WTC11 (cell line): ENCODE measurements at regions not wholly inside any gene's neighbourhood (a gene's known extent, or its start where the extent isn't known, plus 50 kb on each side); places are given as distances from the start of the nearest gene placed in this dataset.

Experiments used
- ATAC-seq: fragments of 200-7000 bp; cut with Tn5 transposase; 2 replicates; pipeline ENCODE4 v1.10.0; 2021; ENCODE audit warnings: mild to moderate bottlenecking, moderate library complexity
- CTCF ChIA-PET: fragments of 300-600 bp; sonication (Branson Sonifier 250); formaldehyde crosslinking; loops from one replicate; lab custom pipeline; 2021; ENCODE audit warnings: antibody characterized with exemption; lab: Charles Lee
- POLR2A ChIA-PET: fragments of 350-600 bp; sonication (Branson Sonifier 250); formaldehyde crosslinking; loops from one replicate; lab custom pipeline; 2021; ENCODE audit warnings: antibody characterized with exemption; lab: Charles Lee
- DNase-seq: peaks from one replicate; pipeline ENCODE4 v3.0.0; 2021; ENCODE audit warnings: low spot score
- H3K27ac Mint-ChIP-seq: 2 replicates; pipeline ENCODE4 v1.8.0; 2021; ENCODE audit warnings: mixed read lengths
- H3K27me3 Mint-ChIP-seq: 2 replicates; pipeline ENCODE4 v1.8.0; 2021; ENCODE audit warnings: low read depth, mild to moderate bottlenecking, moderate library complexity, mixed read lengths
- H3K36me3 Mint-ChIP-seq: 2 replicates; pipeline ENCODE4 v1.8.0; 2021; ENCODE audit warnings: mixed read lengths
- H3K4me1 Mint-ChIP-seq: 2 replicates; pipeline ENCODE4 v1.8.0; 2022; ENCODE audit warnings: mixed read lengths
- H3K4me3 Mint-ChIP-seq: 2 replicates; pipeline ENCODE4 v1.8.0; 2021; ENCODE audit warnings: mild to moderate bottlenecking, moderate library complexity, mixed read lengths
- H3K9me3 Mint-ChIP-seq: 2 replicates; pipeline ENCODE4 v1.8.0; 2021; ENCODE audit warnings: mixed read lengths
- CBFB ChIP-seq: sonication (generic); formaldehyde crosslinking; IDR thresholded peaks from 2 replicates; pipeline ENCODE4 v1.8.1; 2022; ENCODE audit warnings: mild to moderate bottlenecking, low read depth, missing genetic modification reagents
- CREM ChIP-seq: sonication (generic); formaldehyde crosslinking; IDR thresholded peaks from 2 replicates; pipeline ENCODE4 v1.8.1; 2022; ENCODE audit warnings: mild to moderate bottlenecking, missing genetic modification reagents, moderate library complexity
- FOXK1 ChIP-seq: sonication (generic); formaldehyde crosslinking; IDR thresholded peaks from 2 replicates; pipeline ENCODE4 v1.8.0; 2022; ENCODE audit warnings: mild to moderate bottlenecking, moderate library complexity, missing genetic modification reagents
- FOXP1 ChIP-seq: sonication (generic); formaldehyde crosslinking; IDR thresholded peaks from 2 replicates; pipeline ENCODE4 v1.8.0; 2022; ENCODE audit warnings: missing genetic modification reagents, mild to moderate bottlenecking, moderate library complexity, borderline replicate concordance
- GRHL2 ChIP-seq: fragments of 250-450 bp; sonication (Bioruptor Pico); IDR thresholded peaks from 2 replicates; pipeline ENCODE4 v1.8.0; 2022; ENCODE audit warnings: mild to moderate bottlenecking, moderate library complexity; ENCODE audit not compliant: insufficient replicate concordance, severe bottlenecking
- JAZF1 ChIP-seq: fragments of 250-450 bp; sonication (Bioruptor Pico); IDR thresholded peaks from 2 replicates; pipeline ENCODE4 v1.9.0; 2021; ENCODE audit warnings: moderate library complexity, mild to moderate bottlenecking, inconsistent platforms
- JUN ChIP-seq: sonication (generic); formaldehyde crosslinking; IDR thresholded peaks from 2 replicates; pipeline ENCODE4 v1.8.0; 2023; ENCODE audit warnings: mild to moderate bottlenecking, missing genetic modification reagents
- OVOL2 ChIP-seq: fragments of 250-450 bp; sonication (Bioruptor Pico); IDR thresholded peaks from 2 replicates; pipeline ENCODE4 v1.9.0; 2021; ENCODE audit warnings: mild to moderate bottlenecking, borderline replicate concordance
- RORB ChIP-seq: fragments of 250-450 bp; sonication (Bioruptor Pico); IDR thresholded peaks from 2 replicates; pipeline ENCODE4 v1.9.0; 2021; ENCODE audit warnings: mild to moderate bottlenecking
- TEAD4 ChIP-seq: sonication (generic); formaldehyde crosslinking; IDR thresholded peaks from 2 replicates; pipeline ENCODE4 v1.8.0; 2022; ENCODE audit warnings: mild to moderate bottlenecking, missing genetic modification reagents
- ZNF423 ChIP-seq: fragments of 250-450 bp; sonication (Bioruptor Pico); IDR thresholded peaks from 2 replicates; pipeline ENCODE4 v2.1.2; 2022; ENCODE audit warnings: mild to moderate bottlenecking, moderate library complexity
- ZNF671 ChIP-seq: fragments of 250-450 bp; sonication (Bioruptor Pico); IDR thresholded peaks from 2 replicates; pipeline ENCODE4 v1.8.0; 2021; ENCODE audit warnings: mild to moderate bottlenecking
- TF ChIP-seq, protein P1 (sequence below): sonication (generic); formaldehyde crosslinking; IDR thresholded peaks from 2 replicates; pipeline ENCODE4 v1.8.1; 2023; ENCODE audit warnings: mild to moderate bottlenecking, missing genetic modification reagents, moderate library complexity
- TF ChIP-seq, protein P2 (sequence below): sonication (generic); formaldehyde crosslinking; IDR thresholded peaks from 2 replicates; pipeline ENCODE4 v1.8.1; 2023; ENCODE audit warnings: mild to moderate bottlenecking, moderate library complexity, missing genetic modification reagents
- TF ChIP-seq, protein P3 (sequence below): sonication (generic); formaldehyde crosslinking; IDR thresholded peaks from 2 replicates; pipeline ENCODE4 v1.8.1; 2023; ENCODE audit warnings: mild to moderate bottlenecking, missing genetic modification reagents
- TF ChIP-seq, protein P4 (sequence below): fragments of 250-450 bp; sonication (Bioruptor Pico); IDR thresholded peaks from 2 replicates; pipeline ENCODE4 v1.8.0; 2021; ENCODE audit warnings: mild to moderate bottlenecking
- TF ChIP-seq, protein P5 (sequence below): sonication (generic); formaldehyde crosslinking; IDR thresholded peaks from 2 replicates; pipeline ENCODE4 v1.8.1; 2023; ENCODE audit warnings: mild to moderate bottlenecking, missing genetic modification reagents, moderate library complexity
- TF ChIP-seq, protein P6 (sequence below): sonication (generic); formaldehyde crosslinking; IDR thresholded peaks from 2 replicates; pipeline ENCODE4 v1.8.0; 2022; ENCODE audit warnings: mild to moderate bottlenecking, missing genetic modification reagents
- TF ChIP-seq, protein P7 (sequence below): sonication (generic); formaldehyde crosslinking; IDR thresholded peaks from 2 replicates; pipeline ENCODE4 v1.8.1; 2022; ENCODE audit warnings: mild to moderate bottlenecking, moderate library complexity, missing genetic modification reagents
- TF ChIP-seq, protein P8 (sequence below): sonication (generic); formaldehyde crosslinking; conservative IDR thresholded peaks from 2 replicates; pipeline ENCODE4 v1.8.1; 2023; ENCODE audit warnings: mild to moderate bottlenecking, low read depth, missing genetic modification reagents, moderate library complexity
- TF ChIP-seq, protein P9 (sequence below): fragments of 200-600 bp; IDR thresholded peaks from 2 replicates; pipeline ENCODE4 v1.8.0; 2022; ENCODE audit warnings: antibody characterized with exemption

DNA sequence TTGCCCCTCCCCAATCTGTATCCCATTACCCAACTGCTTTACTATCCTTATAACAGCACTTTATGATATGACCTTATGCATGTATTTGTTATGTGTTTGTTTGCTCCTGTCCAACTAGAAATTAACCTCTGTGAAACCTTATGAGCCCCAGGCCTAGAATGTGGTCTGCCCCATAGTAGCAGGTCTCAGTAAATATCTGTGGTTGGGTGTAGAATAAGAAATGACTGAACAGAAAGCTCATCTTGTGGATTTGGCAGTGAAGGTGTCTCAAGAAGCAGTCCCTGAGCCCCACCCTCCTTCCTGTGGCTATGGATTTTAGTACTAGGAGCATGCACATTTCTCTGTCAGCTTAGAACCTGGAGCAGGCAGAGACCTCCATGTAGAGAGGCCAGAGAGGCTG lies 229.0 kb upstream of the LCORL start:
- Mint-ChIP-seq H3K9me3 (peaks cover 15% of the 10 kb centered on the region), H3K27me3 (no peaks in the 10 kb centered on the region; the same call in 1 of the 2 replicates)
- no peak for DNase-seq
- TF ChIP-seq JAZF1 (CRISPR knock-in tag) (no peak), JUN (no peak), RORB (CRISPR knock-in tag) (no peak), TEAD4 (CRISPR knock-in tag) (no peak), ZNF423 (CRISPR knock-in tag) (no peak), GRHL2 (CRISPR knock-in tag) (no peak), CREM (no peak), FOXK1 (CRISPR knock-in tag) (no peak), ZNF671 (CRISPR knock-in tag) (no peak), OVOL2 (CRISPR knock-in tag) (no peak)
- TF ChIP-seq, protein P1, sequence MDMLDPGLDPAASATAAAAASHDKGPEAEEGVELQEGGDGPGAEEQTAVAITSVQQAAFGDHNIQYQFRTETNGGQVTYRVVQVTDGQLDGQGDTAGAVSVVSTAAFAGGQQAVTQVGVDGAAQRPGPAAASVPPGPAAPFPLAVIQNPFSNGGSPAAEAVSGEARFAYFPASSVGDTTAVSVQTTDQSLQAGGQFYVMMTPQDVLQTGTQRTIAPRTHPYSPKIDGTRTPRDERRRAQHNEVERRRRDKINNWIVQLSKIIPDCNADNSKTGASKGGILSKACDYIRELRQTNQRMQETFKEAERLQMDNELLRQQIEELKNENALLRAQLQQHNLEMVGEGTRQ (CRISPR knock-in tag) = no peak
- TF ChIP-seq, protein P2, sequence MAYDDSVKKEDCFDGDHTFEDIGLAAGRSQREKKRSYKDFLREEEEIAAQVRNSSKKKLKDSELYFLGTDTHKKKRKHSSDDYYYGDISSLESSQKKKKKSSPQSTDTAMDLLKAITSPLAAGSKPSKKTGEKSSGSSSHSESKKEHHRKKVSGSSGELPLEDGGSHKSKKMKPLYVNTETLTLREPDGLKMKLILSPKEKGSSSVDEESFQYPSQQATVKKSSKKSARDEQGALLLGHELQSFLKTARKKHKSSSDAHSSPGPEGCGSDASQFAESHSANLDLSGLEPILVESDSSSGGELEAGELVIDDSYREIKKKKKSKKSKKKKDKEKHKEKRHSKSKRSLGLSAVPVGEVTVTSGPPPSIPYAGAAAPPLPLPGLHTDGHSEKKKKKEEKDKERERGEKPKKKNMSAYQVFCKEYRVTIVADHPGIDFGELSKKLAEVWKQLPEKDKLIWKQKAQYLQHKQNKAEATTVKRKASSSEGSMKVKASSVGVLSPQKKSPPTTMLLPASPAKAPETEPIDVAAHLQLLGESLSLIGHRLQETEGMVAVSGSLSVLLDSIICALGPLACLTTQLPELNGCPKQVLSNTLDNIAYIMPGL = no peak
- TF ChIP-seq, protein P3, sequence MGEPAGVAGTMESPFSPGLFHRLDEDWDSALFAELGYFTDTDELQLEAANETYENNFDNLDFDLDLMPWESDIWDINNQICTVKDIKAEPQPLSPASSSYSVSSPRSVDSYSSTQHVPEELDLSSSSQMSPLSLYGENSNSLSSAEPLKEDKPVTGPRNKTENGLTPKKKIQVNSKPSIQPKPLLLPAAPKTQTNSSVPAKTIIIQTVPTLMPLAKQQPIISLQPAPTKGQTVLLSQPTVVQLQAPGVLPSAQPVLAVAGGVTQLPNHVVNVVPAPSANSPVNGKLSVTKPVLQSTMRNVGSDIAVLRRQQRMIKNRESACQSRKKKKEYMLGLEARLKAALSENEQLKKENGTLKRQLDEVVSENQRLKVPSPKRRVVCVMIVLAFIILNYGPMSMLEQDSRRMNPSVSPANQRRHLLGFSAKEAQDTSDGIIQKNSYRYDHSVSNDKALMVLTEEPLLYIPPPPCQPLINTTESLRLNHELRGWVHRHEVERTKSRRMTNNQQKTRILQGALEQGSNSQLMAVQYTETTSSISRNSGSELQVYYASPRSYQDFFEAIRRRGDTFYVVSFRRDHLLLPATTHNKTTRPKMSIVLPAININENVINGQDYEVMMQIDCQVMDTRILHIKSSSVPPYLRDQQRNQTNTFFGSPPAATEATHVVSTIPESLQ (CRISPR knock-in tag) = no peak
- TF ChIP-seq, protein P4, sequence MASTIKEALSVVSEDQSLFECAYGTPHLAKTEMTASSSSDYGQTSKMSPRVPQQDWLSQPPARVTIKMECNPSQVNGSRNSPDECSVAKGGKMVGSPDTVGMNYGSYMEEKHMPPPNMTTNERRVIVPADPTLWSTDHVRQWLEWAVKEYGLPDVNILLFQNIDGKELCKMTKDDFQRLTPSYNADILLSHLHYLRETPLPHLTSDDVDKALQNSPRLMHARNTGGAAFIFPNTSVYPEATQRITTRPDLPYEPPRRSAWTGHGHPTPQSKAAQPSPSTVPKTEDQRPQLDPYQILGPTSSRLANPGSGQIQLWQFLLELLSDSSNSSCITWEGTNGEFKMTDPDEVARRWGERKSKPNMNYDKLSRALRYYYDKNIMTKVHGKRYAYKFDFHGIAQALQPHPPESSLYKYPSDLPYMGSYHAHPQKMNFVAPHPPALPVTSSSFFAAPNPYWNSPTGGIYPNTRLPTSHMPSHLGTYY (CRISPR knock-in tag) = no peak
- TF ChIP-seq, protein P5, sequence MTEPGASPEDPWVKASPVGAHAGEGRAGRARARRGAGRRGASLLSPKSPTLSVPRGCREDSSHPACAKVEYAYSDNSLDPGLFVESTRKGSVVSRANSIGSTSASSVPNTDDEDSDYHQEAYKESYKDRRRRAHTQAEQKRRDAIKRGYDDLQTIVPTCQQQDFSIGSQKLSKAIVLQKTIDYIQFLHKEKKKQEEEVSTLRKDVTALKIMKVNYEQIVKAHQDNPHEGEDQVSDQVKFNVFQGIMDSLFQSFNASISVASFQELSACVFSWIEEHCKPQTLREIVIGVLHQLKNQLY (CRISPR knock-in tag) = no peak
- TF ChIP-seq, protein P6, sequence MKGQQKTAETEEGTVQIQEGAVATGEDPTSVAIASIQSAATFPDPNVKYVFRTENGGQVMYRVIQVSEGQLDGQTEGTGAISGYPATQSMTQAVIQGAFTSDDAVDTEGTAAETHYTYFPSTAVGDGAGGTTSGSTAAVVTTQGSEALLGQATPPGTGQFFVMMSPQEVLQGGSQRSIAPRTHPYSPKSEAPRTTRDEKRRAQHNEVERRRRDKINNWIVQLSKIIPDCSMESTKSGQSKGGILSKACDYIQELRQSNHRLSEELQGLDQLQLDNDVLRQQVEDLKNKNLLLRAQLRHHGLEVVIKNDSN (CRISPR knock-in tag) = no peak
- TF ChIP-seq, all 79 proteins: peak for 0
- Mint-ChIP-seq H3K36me3 (no peaks in the 10 kb centered on the region), H3K27ac (no peak overlapping the region), H3K4me3 (no peak overlapping the region), H3K4me1 (no peaks in the 10 kb centered on the region)
- CTCF ChIA-PET = no interaction called here
- ATAC-seq = no peak
- POLR2A ChIA-PET = no interaction called here

DNA sequence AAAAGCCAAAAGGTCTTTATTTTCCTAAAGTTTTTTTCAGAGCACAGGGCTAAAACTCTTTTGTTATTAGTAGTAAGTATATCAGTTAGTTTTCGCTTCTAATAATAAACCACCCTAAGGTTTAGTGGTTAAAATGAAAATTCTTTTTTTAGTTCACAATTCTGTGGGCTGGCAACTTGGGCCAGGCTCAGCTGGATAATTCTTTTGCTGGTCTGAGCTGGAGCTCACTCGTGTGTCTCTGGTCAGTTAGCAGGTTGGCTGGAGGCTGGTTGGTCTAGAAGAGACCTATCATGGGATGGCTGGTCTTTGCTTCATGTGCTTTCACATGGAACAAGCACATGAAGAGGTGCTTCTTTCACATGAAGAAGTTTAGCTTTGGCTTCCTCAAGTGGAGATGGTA lies 227.1 kb upstream of the LCORL start:
- CTCF ChIA-PET = no interaction called here
- POLR2A ChIA-PET = no interaction called here
- Mint-ChIP-seq H3K4me1 (no peaks in the 10 kb centered on the region), H3K27ac (no peak overlapping the region), H3K36me3 (no peaks in the 10 kb centered on the region), H3K27me3 (no peaks in the 10 kb centered on the region; the same call in 1 of the 2 replicates), H3K9me3 (peaks cover 5% of the 10 kb centered on the region; the same call in 1 of the 2 replicates), H3K4me3 (no peak overlapping the region)
- ATAC-seq (no peak), DNase-seq (no peak)
- TF ChIP-seq, protein P7, sequence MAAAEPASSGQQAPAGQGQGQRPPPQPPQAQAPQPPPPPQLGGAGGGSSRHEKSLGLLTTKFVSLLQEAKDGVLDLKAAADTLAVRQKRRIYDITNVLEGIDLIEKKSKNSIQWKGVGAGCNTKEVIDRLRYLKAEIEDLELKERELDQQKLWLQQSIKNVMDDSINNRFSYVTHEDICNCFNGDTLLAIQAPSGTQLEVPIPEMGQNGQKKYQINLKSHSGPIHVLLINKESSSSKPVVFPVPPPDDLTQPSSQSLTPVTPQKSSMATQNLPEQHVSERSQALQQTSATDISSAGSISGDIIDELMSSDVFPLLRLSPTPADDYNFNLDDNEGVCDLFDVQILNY (CRISPR knock-in tag) = no peak
- TF ChIP-seq FOXP1 (CRISPR knock-in tag) (no peak), CBFB (CRISPR knock-in tag) (no peak)
- TF ChIP-seq, protein P8, sequence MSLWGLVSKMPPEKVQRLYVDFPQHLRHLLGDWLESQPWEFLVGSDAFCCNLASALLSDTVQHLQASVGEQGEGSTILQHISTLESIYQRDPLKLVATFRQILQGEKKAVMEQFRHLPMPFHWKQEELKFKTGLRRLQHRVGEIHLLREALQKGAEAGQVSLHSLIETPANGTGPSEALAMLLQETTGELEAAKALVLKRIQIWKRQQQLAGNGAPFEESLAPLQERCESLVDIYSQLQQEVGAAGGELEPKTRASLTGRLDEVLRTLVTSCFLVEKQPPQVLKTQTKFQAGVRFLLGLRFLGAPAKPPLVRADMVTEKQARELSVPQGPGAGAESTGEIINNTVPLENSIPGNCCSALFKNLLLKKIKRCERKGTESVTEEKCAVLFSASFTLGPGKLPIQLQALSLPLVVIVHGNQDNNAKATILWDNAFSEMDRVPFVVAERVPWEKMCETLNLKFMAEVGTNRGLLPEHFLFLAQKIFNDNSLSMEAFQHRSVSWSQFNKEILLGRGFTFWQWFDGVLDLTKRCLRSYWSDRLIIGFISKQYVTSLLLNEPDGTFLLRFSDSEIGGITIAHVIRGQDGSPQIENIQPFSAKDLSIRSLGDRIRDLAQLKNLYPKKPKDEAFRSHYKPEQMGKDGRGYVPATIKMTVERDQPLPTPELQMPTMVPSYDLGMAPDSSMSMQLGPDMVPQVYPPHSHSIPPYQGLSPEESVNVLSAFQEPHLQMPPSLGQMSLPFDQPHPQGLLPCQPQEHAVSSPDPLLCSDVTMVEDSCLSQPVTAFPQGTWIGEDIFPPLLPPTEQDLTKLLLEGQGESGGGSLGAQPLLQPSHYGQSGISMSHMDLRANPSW (CRISPR knock-in tag) = no peak
- TF ChIP-seq, protein P9, sequence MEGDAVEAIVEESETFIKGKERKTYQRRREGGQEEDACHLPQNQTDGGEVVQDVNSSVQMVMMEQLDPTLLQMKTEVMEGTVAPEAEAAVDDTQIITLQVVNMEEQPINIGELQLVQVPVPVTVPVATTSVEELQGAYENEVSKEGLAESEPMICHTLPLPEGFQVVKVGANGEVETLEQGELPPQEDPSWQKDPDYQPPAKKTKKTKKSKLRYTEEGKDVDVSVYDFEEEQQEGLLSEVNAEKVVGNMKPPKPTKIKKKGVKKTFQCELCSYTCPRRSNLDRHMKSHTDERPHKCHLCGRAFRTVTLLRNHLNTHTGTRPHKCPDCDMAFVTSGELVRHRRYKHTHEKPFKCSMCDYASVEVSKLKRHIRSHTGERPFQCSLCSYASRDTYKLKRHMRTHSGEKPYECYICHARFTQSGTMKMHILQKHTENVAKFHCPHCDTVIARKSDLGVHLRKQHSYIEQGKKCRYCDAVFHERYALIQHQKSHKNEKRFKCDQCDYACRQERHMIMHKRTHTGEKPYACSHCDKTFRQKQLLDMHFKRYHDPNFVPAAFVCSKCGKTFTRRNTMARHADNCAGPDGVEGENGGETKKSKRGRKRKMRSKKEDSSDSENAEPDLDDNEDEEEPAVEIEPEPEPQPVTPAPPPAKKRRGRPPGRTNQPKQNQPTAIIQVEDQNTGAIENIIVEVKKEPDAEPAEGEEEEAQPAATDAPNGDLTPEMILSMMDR = no peak
- TF ChIP-seq, protein P3 (CRISPR knock-in tag) = no peak
